GM12878 (cell line): ENCODE measurements at regions not wholly inside any gene's neighbourhood (a gene's known extent, or its start where the extent isn't known, plus 50 kb on each side); places are given as distances from the start of the nearest gene placed in this dataset.

Source experiments
- ATAC-seq: fragments of 200-7000 bp; cut with Tn5 transposase; 3 replicates; pipeline ENCODE4 v1.9.1; 2020; ENCODE audit warnings: mild to moderate bottlenecking, moderate library complexity
- BruUV-seq: library from RNA; stranded (reverse); fragments of 400-500 nt; replicated peaks from 2 replicates; lab custom pipeline; 2021; lab: Mats Ljungman, UMichigan
- CTCF ChIA-PET: fragments of 300-600 bp; sonication (Branson Sonifier 250); formaldehyde crosslinking; extraction: SDS; loops from one replicate; lab custom pipeline; 2021; ENCODE audit warnings: inconsistent platforms; lab: Yijun Ruan, JAX
- POLR2A ChIA-PET: fragments of 350-600 bp; formaldehyde crosslinking; extraction: SDS; loops from one replicate; lab custom pipeline; 2021; ENCODE audit warnings: inconsistent platforms; lab: Charles Lee
- RAD21 ChIA-PET: fragments of 300-600 bp; sonication (Branson Sonifier 250); formaldehyde crosslinking; loops from one replicate; lab custom pipeline; 2023; ENCODE audit warnings: antibody characterized with exemption; ENCODE audit not compliant: unreplicated experiment; lab: Charles Lee
- SMC1A ChIA-PET: fragments of 300-600 bp; sonication (Branson Sonifier 250); formaldehyde crosslinking; loops from one replicate; lab custom pipeline; 2023; ENCODE audit not compliant: unreplicated experiment, uncharacterized antibody; lab: Charles Lee
- DNase-seq: peaks from one replicate; pipeline ENCODE4 v3.0.0-alpha.2; 2011; ENCODE audit warnings: low read depth, low spot score
- FAIRE-seq: peaks from 3 replicates; lab custom pipeline; 2011; peaks lifted over from hg19 to GRCh38; lab: Jason Lieb, UNC
- H2AFZ ChIP-seq: 2 replicates; pipeline ENCODE4 v1.6.0; 2011; ENCODE audit warnings: low read depth, low read length, control low read depth; ENCODE audit not compliant: control insufficient read depth
- H3K27ac ChIP-seq: 2 replicates; pipeline ENCODE4 v1.5.1; 2011; ENCODE audit warnings: control low read depth; ENCODE audit not compliant: control insufficient read depth, insufficient read depth
- H3K27me3 ChIP-seq, 2 experiments: replicated peaks in 1 of 2; 2 replicates each; pipeline versions ENCODE4 v1.6.0 to v1.6.1; 2011; ENCODE audit warnings: low read length in 1 of 2; ENCODE audit not compliant: control insufficient read depth in 2 of 2, insufficient read depth in 2 of 2
- H3K36me3 ChIP-seq, 2 experiments: 2 replicates each; pipeline ENCODE4 v1.5.1; 2011; ENCODE audit warnings: low read length in 1 of 2; ENCODE audit not compliant: control insufficient read depth in 2 of 2, insufficient read depth in 2 of 2
- H3K4me1 ChIP-seq: 2 replicates; pipeline ENCODE4 v1.6.1; 2011; ENCODE audit warnings: mild to moderate bottlenecking, low read length, moderate library complexity, mixed read lengths; ENCODE audit not compliant: control insufficient read depth, insufficient read depth
- H3K4me2 ChIP-seq: 2 replicates; pipeline ENCODE4 v1.6.0; 2011; ENCODE audit warnings: control low read depth; ENCODE audit not compliant: control insufficient read depth, insufficient read depth
- H3K4me3 ChIP-seq: fragments of 200-600 bp; sonication (generic); 2 replicates; pipeline ENCODE4 v1.5.1; 2016
- H3K79me2 ChIP-seq: 2 replicates; pipeline ENCODE4 v1.6.0; 2011; ENCODE audit warnings: low read length; ENCODE audit not compliant: control insufficient read depth, insufficient read depth
- H3K9ac ChIP-seq: 2 replicates; pipeline ENCODE4 v1.8.0; 2011; ENCODE audit warnings: low read length, control low read depth, mixed read lengths; ENCODE audit not compliant: control insufficient read depth, insufficient read depth
- H3K9me3 ChIP-seq: replicated peaks from 3 replicates; pipeline ENCODE4 v1.5.1; 2011; ENCODE audit warnings: mild to moderate bottlenecking, low read length; ENCODE audit not compliant: control insufficient read depth, insufficient read depth
- H4K20me1 ChIP-seq: 2 replicates; pipeline ENCODE4 v1.6.0; 2011; ENCODE audit not compliant: control insufficient read depth, insufficient read depth
- HDAC6 ChIP-seq: fragments of 200-600 bp; sonication (generic); IDR thresholded peaks from one replicate; pipeline ENCODE4 v1.8.0; 2017; ENCODE audit warnings: antibody characterized with exemption; ENCODE audit not compliant: unreplicated experiment
- IKZF1 ChIP-seq: fragments of 450-650 bp; conservative IDR thresholded peaks from 2 replicates; pipeline ENCODE4 v1.6.1; 2017; ENCODE audit warnings: antibody characterized with exemption, mild to moderate bottlenecking
- KLF5 ChIP-seq: fragments of 450-650 bp; IDR thresholded peaks from 2 replicates; pipeline ENCODE4 v1.6.1; 2014; ENCODE audit warnings: mild to moderate bottlenecking; ENCODE audit not compliant: partially characterized antibody
- LARP7 ChIP-seq: fragments of 450-650 bp; IDR thresholded peaks from 2 replicates; pipeline ENCODE4 v1.6.1; 2017; ENCODE audit warnings: mild to moderate bottlenecking
- MXI1 ChIP-seq: fragments of 150-350 bp; IDR thresholded peaks from 2 replicates; pipeline ENCODE4 v1.6.1; 2011; ENCODE audit warnings: low read depth, mild to moderate bottlenecking, inconsistent platforms, low read length, improper control_type of control experiment
- NFXL1 ChIP-seq: fragments of 450-650 bp; IDR thresholded peaks from 2 replicates; pipeline ENCODE4 v1.6.1; 2017; ENCODE audit warnings: antibody characterized with exemption, mild to moderate bottlenecking, borderline replicate concordance
- NR2F1 ChIP-seq: fragments of 450-650 bp; conservative IDR thresholded peaks from 2 replicates; pipeline ENCODE4 v1.6.1; 2017; ENCODE audit warnings: mild to moderate bottlenecking
- RCOR1 ChIP-seq: conservative IDR thresholded peaks from 2 replicates; pipeline ENCODE4 v1.6.1; 2012; ENCODE audit warnings: low read depth, low read length, improper control_type of control experiment
- SIX5 ChIP-seq: IDR thresholded peaks from 2 replicates; pipeline ENCODE4 v1.6.1; 2011; ENCODE audit warnings: mild to moderate bottlenecking, low read depth, low read length, moderate library complexity; ENCODE audit not compliant: severe bottlenecking
- TBL1XR1 ChIP-seq: IDR thresholded peaks from 2 replicates; pipeline ENCODE4 v1.6.1; 2012; ENCODE audit warnings: low read depth, low read length, improper control_type of control experiment
- YY1 ChIP-seq: IDR thresholded peaks from 2 replicates; pipeline ENCODE4 v1.6.1; 2011; ENCODE audit warnings: low read depth, mild to moderate bottlenecking, low read length
- ZNF207 ChIP-seq: fragments of 450-650 bp; IDR thresholded peaks from 2 replicates; pipeline ENCODE4 v1.6.1; 2014; ENCODE audit warnings: antibody characterized with exemption, mild to moderate bottlenecking, borderline replicate concordance
- WGBS: methylation state at CpG from one replicate; pipeline ENCODE4 v1.1.6; 2016; ENCODE audit warnings: low lambda C conversion rate; ENCODE audit not compliant: insufficient replicate concordance, insufficient coverage; ENCODE audit errors: missing lambda C conversion rate; 5-methylcytosine and 5-hydroxymethylcytosine counted together
- in situ Hi-C: fragments of 300-500 bp; cut with MboI; formaldehyde crosslinking; loops from 9 replicates; pipeline ENCODE4 v1.14.3; 2018; ENCODE audit warnings: mixed read lengths
- intact Hi-C: fragments of 100-400 bp; cut with micrococcal nuclease; formaldehyde crosslinking; loops from one replicate; pipeline ENCODE4 v1.14.2; 2022; ENCODE audit not compliant: unreplicated experiment
- TF ChIP-seq, protein P1 (sequence below): IDR thresholded peaks from 2 replicates; pipeline ENCODE4 v1.6.1; 2012; ENCODE audit warnings: low read depth, low read length, improper control_type of control experiment
- TF ChIP-seq, protein P2 (sequence below): fragments of 150-350 bp; IDR thresholded peaks from 2 replicates; pipeline ENCODE4 v1.6.1; 2016; ENCODE audit warnings: low read depth, low read length

GRCh38 chr9:108684288-108685025 is 171.3 kb downstream of the ACTL7B start:
- CTCF ChIA-PET = interaction anchor here (0.7 kb wide), 1 partner anchor 14 kb away, joined by 3 read pairs; no protein-coding TSS in a partner anchor
- Histone ChIP-seq H3K4me3 (no peak overlapping the region), H3K27me3 (no peaks in the 10 kb centered on the region; a peak in 1 of 4 replicates), H4K20me1 (no peaks in the 10 kb centered on the region), H2AFZ (no peak overlapping the region), H3K4me1 (no peaks in the 10 kb centered on the region), H3K27ac (no peak overlapping the region), H3K9me3 (peaks cover 2% of the 10 kb centered on the region; the same call in 1 of the 3 replicates), H3K4me2 (no peak overlapping the region), H3K36me3 (no peaks in the 10 kb centered on the region), H3K9ac (no peak overlapping the region), H3K79me2 (no peaks in the 10 kb centered on the region)
- BruUV-seq = no TSS peak
- intact Hi-C loops (no loop called here), in situ Hi-C loops (no loop called here)
- POLR2A ChIA-PET = no interaction called here
- RAD21 ChIA-PET = no interaction called here
- DNase-seq = no peak
- no peak for ATAC-seq
- 39% methylated on average over 3 of the region's 4 CpGs for WGBS
- TF ChIP-seq KLF5 = no peak
- no peak for TF ChIP-seq TBL1XR1
- TF ChIP-seq MXI1 = no peak
- TF ChIP-seq HDAC6 = no peak
- SMC1A ChIA-PET = interaction anchor here (0.7 kb wide), 1 partner anchor 10 kb away, joined by 3 read pairs; no protein-coding TSS in a partner anchor
- no peak for FAIRE-seq

DNA sequence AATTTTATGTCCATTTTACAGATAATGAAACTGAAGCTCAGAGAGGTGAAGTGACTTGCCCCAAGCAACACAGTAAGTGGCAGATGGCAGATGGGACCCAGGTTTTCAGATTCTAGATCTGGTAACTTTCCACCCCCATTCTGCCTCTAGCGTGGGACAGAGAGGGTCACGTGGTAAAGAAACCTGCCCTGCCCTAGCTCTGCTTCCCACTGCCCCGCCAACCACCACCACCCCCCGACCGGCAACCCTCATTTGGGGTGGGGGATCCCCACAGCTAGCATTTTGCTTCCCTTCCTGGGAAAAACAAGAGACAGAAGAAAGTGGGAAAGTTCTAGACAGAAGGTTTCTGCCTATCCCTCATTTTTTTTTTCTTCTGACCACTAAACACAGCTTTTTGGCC is 172.5 kb downstream of the ACTL7B start:
- Histone ChIP-seq H3K9ac (no peak overlapping the region), H3K27me3 (no peaks in the 10 kb centered on the region; a peak in 1 of 4 replicates), H3K36me3 (no peaks in the 10 kb centered on the region), H2AFZ (no peak overlapping the region), H3K4me2 (no peak overlapping the region), H3K4me1 (no peaks in the 10 kb centered on the region), H3K27ac (no peak overlapping the region), H3K4me3 (no peak overlapping the region), H3K9me3 (peaks cover 2% of the 10 kb centered on the region; the same call in 1 of the 3 replicates), H3K79me2 (no peaks in the 10 kb centered on the region), H4K20me1 (no peaks in the 10 kb centered on the region)
- FAIRE-seq = no peak
- SMC1A ChIA-PET = no interaction called here
- CTCF ChIA-PET = no interaction called here
- POLR2A ChIA-PET = no interaction called here
- RAD21 ChIA-PET = no interaction called here
- DNase-seq = no peak
- no peak for ATAC-seq
- intact Hi-C loops (no loop called here), in situ Hi-C loops (no loop called here)
- no TSS peak for BruUV-seq
- WGBS = 4% methylated on average over 5 of the region's 5 CpGs
- TF ChIP-seq, protein P1, sequence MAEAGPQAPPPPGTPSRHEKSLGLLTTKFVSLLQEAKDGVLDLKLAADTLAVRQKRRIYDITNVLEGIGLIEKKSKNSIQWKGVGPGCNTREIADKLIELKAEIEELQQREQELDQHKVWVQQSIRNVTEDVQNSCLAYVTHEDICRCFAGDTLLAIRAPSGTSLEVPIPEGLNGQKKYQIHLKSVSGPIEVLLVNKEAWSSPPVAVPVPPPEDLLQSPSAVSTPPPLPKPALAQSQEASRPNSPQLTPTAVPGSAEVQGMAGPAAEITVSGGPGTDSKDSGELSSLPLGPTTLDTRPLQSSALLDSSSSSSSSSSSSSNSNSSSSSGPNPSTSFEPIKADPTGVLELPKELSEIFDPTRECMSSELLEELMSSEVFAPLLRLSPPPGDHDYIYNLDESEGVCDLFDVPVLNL = no peak
- TF ChIP-seq RCOR1 = no peak
- TF ChIP-seq NR2F1 = no peak
- TF ChIP-seq ZNF207 = no peak
- TF ChIP-seq YY1 = no peak
- TF ChIP-seq IKZF1 = no peak
- TF ChIP-seq LARP7 = no peak
- TF ChIP-seq, protein P2, sequence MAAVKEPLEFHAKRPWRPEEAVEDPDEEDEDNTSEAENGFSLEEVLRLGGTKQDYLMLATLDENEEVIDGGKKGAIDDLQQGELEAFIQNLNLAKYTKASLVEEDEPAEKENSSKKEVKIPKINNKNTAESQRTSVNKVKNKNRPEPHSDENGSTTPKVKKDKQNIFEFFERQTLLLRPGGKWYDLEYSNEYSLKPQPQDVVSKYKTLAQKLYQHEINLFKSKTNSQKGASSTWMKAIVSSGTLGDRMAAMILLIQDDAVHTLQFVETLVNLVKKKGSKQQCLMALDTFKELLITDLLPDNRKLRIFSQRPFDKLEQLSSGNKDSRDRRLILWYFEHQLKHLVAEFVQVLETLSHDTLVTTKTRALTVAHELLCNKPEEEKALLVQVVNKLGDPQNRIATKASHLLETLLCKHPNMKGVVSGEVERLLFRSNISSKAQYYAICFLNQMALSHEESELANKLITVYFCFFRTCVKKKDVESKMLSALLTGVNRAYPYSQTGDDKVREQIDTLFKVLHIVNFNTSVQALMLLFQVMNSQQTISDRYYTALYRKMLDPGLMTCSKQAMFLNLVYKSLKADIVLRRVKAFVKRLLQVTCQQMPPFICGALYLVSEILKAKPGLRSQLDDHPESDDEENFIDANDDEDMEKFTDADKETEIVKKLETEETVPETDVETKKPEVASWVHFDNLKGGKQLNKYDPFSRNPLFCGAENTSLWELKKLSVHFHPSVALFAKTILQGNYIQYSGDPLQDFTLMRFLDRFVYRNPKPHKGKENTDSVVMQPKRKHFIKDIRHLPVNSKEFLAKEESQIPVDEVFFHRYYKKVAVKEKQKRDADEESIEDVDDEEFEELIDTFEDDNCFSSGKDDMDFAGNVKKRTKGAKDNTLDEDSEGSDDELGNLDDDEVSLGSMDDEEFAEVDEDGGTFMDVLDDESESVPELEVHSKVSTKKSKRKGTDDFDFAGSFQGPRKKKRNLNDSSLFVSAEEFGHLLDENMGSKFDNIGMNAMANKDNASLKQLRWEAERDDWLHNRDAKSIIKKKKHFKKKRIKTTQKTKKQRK = no peak
- TF ChIP-seq SIX5 = no peak
- no peak for TF ChIP-seq NFXL1
